ENCODE measurements at regions not wholly inside any gene's neighbourhood (a gene's known extent, or its start where the extent isn't known, plus 50 kb on each side); places are given as distances from the start of the nearest gene placed in this dataset.

- no peaks in the 10 kb centered on the region for H3K36me3 ChIP-seq (ENCODE audit: control insufficient read depth, insufficient read depth, low read length)
- TF ChIP-seq CTCF (IDR thresholded peaks at IDR 0.05; ENCODE audit: insufficient read depth, low read length, poor library complexity, severe bottlenecking) = no peak
- no peak overlapping the region for H3K4me3 ChIP-seq (ENCODE audit: low read depth, low read length)
Observed at GRCh38 chr1:86228546-86228945, 72.0 kb upstream of the COL24A1 start.

GRCh38 chr1:86227026-86227425 is 70.5 kb upstream of the COL24A1 start:
- Histone ChIP-seq H3K36me3 (ENCODE audit: control insufficient read depth, insufficient read depth, low read length) (no peaks in the 10 kb centered on the region), H3K4me3 (ENCODE audit: low read depth, low read length) (no peak overlapping the region), H3K27me3 (ENCODE audit: control insufficient read depth, insufficient read depth, low read length) (no peaks in the 10 kb centered on the region)
- TF ChIP-seq CTCF (IDR thresholded peaks at IDR 0.05; ENCODE audit: insufficient read depth, low read length, poor library complexity, severe bottlenecking) = no peak
- no peak for DNase-seq (ENCODE audit: low read depth)

More at GRCh38 chr1:86228546-86228945, 72.0 kb upstream of the COL24A1 start:
- H3K27me3 ChIP-seq (ENCODE audit: control insufficient read depth, insufficient read depth, low read length) = no peaks in the 10 kb centered on the region
- DNase-seq (ENCODE audit: low read depth) = no peak

GRCh38 chr1:86226204-86226603 is 69.6 kb upstream of the COL24A1 start:
- no peak for TF ChIP-seq CTCF (IDR thresholded peaks at IDR 0.05; ENCODE audit: insufficient read depth, low read length, poor library complexity, severe bottlenecking)
- no peaks in the 10 kb centered on the region for H3K27me3 ChIP-seq (ENCODE audit: control insufficient read depth, insufficient read depth, low read length)
- H3K4me3 ChIP-seq (ENCODE audit: low read depth, low read length) = no peak overlapping the region
- no peaks in the 10 kb centered on the region for H3K36me3 ChIP-seq (ENCODE audit: control insufficient read depth, insufficient read depth, low read length)
- no peak for DNase-seq (ENCODE audit: low read depth)

GRCh38 chr1:86224651-86225310 is 68.2 kb upstream of the COL24A1 start:
- Histone ChIP-seq H3K4me3 (ENCODE audit: low read depth, low read length) (no peak overlapping the region), H3K27me3 (ENCODE audit: control insufficient read depth, insufficient read depth, low read length) (no peaks in the 10 kb centered on the region), H3K36me3 (ENCODE audit: control insufficient read depth, insufficient read depth, low read length) (no peaks in the 10 kb centered on the region)
- no peak for TF ChIP-seq CTCF (IDR thresholded peaks at IDR 0.05; ENCODE audit: insufficient read depth, low read length, poor library complexity, severe bottlenecking)
- no peak for DNase-seq (ENCODE audit: low read depth)

GRCh38 chr1:86218859-86219258 is 62.3 kb upstream of the COL24A1 start:
- TF ChIP-seq CTCF (IDR thresholded peaks at IDR 0.05; ENCODE audit: insufficient read depth, low read length, poor library complexity, severe bottlenecking) = no peak
- no peaks in the 10 kb centered on the region for H3K36me3 ChIP-seq (ENCODE audit: control insufficient read depth, insufficient read depth, low read length)
- no peaks in the 10 kb centered on the region for H3K27me3 ChIP-seq (ENCODE audit: control insufficient read depth, insufficient read depth, low read length)
- H3K4me3 ChIP-seq (ENCODE audit: low read depth, low read length) = no peak overlapping the region
- no peak for DNase-seq (ENCODE audit: low read depth)

GRCh38 chr1:86214605-86215004 is 58.0 kb upstream of the COL24A1 start:
- no peaks in the 10 kb centered on the region for H3K36me3 ChIP-seq (ENCODE audit: control insufficient read depth, insufficient read depth, low read length)
- no peak for DNase-seq (ENCODE audit: low read depth)

More at GRCh38 chr1:86214605-86215004, 58.0 kb upstream of the COL24A1 start:
- H3K27me3 ChIP-seq (ENCODE audit: control insufficient read depth, insufficient read depth, low read length) = no peaks in the 10 kb centered on the region
- no peak overlapping the region for H3K4me3 ChIP-seq (ENCODE audit: low read depth, low read length)
- no peak for TF ChIP-seq CTCF (IDR thresholded peaks at IDR 0.05; ENCODE audit: insufficient read depth, low read length, poor library complexity, severe bottlenecking)

Measured in kidney epithelial cell (primary cell).